PFSK-1 (cell line): ENCODE measurements at regions not wholly inside any gene's neighbourhood (a gene's known extent, or its start where the extent isn't known, plus 50 kb on each side); places are given as distances from the start of the nearest gene placed in this dataset.

ENCODE experiments used
- FOXP2 ChIP-seq: optimal IDR thresholded peaks from 2 replicates; pipeline ENCODE3; 2011; ENCODE audit warnings: borderline replicate concordance, control low read depth, inconsistent platforms; ENCODE audit not compliant: insufficient read depth; ENCODE audit errors: extremely low read length, extremely low read depth
- POLR2AphosphoS5 ChIP-seq: IDR thresholded peaks from 2 replicates; pipeline ENCODE4 v1.6.1; 2012; ENCODE audit warnings: low read depth, mild to moderate bottlenecking, control low read depth, low read length, moderate library complexity
- SIN3A ChIP-seq: IDR thresholded peaks from 2 replicates; pipeline ENCODE4 v1.6.1; 2012; ENCODE audit warnings: mild to moderate bottlenecking, low read length, moderate library complexity, borderline replicate concordance; ENCODE audit not compliant: insufficient read depth
- TAF1 ChIP-seq: IDR thresholded peaks from 2 replicates; pipeline ENCODE4 v1.6.1; 2012; ENCODE audit warnings: low read length, control low read depth, borderline replicate concordance; ENCODE audit not compliant: insufficient read depth
- TF ChIP-seq, protein P1 (sequence below), 2 experiments: IDR thresholded peaks; 2 replicates each; pipeline versions ENCODE4 v1.6.1 to v1.8.0; 2011 to 2012; ENCODE audit warnings: low read depth in 2 of 2, low read length in 2 of 2, control low read depth in 1 of 2, inconsistent platforms in 1 of 2, mild to moderate bottlenecking in 1 of 2, moderate library complexity in 1 of 2; ENCODE audit not compliant: insufficient read depth in 1 of 2

DNA sequence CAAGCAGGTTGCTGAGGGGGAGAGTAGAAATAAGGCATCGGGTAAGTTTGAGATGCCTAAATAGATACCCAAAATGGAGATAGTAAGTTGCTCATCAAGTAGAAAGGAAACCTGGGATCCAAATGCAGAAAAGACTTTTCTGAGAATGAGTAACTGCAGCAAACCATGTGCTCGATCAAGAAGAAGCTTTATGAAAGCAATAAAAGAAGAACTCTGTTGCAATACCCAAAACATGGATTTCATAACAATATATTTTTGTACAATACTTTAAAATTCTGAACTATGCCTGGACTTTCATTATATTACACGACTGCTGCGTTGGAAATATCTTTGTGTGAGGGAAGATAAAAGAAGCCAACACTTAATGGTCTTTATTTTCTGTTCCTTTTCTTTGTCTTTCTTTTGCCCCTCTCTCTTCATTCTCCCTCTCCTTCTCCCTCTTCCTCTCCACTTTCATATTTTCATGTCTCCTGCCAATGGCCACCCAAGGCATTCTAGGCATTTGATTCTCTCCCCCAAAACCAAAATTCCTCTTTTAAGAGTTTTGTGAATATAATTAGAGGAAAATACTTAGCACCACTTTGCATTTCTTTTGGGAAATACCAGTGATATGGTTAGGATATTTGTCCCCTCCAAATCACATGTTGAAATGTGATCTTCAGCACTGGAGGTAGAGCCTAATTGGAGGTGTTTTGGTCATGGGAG lies 257.6 kb downstream of the MREG start:
- no peak for TF ChIP-seq SIN3A
- TF ChIP-seq TAF1: no peak
- TF ChIP-seq FOXP2: no peak
- TF ChIP-seq, protein P1, sequence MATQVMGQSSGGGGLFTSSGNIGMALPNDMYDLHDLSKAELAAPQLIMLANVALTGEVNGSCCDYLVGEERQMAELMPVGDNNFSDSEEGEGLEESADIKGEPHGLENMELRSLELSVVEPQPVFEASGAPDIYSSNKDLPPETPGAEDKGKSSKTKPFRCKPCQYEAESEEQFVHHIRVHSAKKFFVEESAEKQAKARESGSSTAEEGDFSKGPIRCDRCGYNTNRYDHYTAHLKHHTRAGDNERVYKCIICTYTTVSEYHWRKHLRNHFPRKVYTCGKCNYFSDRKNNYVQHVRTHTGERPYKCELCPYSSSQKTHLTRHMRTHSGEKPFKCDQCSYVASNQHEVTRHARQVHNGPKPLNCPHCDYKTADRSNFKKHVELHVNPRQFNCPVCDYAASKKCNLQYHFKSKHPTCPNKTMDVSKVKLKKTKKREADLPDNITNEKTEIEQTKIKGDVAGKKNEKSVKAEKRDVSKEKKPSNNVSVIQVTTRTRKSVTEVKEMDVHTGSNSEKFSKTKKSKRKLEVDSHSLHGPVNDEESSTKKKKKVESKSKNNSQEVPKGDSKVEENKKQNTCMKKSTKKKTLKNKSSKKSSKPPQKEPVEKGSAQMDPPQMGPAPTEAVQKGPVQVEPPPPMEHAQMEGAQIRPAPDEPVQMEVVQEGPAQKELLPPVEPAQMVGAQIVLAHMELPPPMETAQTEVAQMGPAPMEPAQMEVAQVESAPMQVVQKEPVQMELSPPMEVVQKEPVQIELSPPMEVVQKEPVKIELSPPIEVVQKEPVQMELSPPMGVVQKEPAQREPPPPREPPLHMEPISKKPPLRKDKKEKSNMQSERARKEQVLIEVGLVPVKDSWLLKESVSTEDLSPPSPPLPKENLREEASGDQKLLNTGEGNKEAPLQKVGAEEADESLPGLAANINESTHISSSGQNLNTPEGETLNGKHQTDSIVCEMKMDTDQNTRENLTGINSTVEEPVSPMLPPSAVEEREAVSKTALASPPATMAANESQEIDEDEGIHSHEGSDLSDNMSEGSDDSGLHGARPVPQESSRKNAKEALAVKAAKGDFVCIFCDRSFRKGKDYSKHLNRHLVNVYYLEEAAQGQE (IDR thresholded peaks at IDR 0.05; ENCODE audit: insufficient read depth in 1 of 2, low read depth in 2 of 2, low read length in 2 of 2): no peak
- no peak for TF ChIP-seq POLR2AphosphoS5

GRCh38 chr2:215754546-215754945 lies 258.8 kb downstream of the MREG start:
- TF ChIP-seq SIN3A (no peak), POLR2AphosphoS5 (no peak), TAF1 (no peak), FOXP2 (no peak)
- TF ChIP-seq, protein P1 (IDR thresholded peaks at IDR 0.05; ENCODE audit: insufficient read depth in 1 of 2, low read depth in 2 of 2, low read length in 2 of 2): no peak

DNA sequence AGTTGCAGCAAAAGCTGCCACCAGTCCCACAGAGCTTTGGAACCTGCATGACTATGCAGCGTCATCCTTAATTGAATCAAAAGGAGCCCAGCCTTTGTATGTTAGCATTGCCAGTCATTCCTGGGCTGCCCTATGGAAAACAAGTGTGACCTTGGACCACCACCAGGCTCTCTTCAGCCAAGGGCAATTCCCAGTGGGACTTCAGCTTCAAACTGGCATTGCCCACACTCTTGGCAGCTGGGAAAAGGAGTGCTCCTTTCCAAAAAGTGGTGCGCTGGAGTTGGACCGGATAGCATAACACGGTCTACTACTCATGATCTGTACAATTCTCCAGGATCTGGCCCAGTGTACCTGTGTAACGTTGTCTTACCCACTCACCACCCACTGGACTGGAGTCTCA lies 259.5 kb downstream of the MREG start:
- TF ChIP-seq POLR2AphosphoS5 (no peak), SIN3A (no peak), FOXP2 (no peak), TAF1 (no peak)
- TF ChIP-seq, protein P1 (IDR thresholded peaks at IDR 0.05; ENCODE audit: insufficient read depth in 1 of 2, low read depth in 2 of 2, low read length in 2 of 2): no peak

- TF ChIP-seq SIN3A (no peak), FOXP2 (no peak), POLR2AphosphoS5 (no peak), TAF1 (no peak)
- TF ChIP-seq, protein P1 (IDR thresholded peaks at IDR 0.05; ENCODE audit: insufficient read depth in 1 of 2, low read depth in 2 of 2, low read length in 2 of 2): no peak
Observed at GRCh38 chr2:215752991-215753390, 260.4 kb downstream of the MREG start.

DNA sequence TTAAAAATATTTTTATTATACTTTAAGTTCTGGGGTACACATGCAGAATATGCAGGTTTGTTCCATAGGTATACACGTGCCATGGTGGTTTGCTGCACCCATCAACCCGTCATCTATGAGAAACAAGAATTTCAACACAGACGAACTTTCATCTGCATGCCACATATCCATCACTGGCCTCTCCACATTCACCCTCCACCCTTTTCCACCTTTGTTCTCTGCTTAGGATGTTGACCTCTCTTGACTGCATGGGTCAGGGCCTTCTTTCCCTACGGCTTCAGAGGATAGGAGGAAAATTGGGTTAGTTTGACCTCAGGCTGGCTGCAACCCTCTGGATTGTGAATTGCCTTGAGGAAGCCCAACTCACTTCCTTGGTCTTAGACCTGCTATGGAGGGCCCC lies 260.9 kb downstream of the MREG start:
- TF ChIP-seq POLR2AphosphoS5: no peak
